GM12891 (cell line): ENCODE measurements at regions not wholly inside any gene's neighbourhood (a gene's known extent, or its start where the extent isn't known, plus 50 kb on each side); places are given as distances from the start of the nearest gene placed in this dataset.

Experiments used
- POLR2A ChIP-seq: IDR thresholded peaks from 2 replicates; pipeline ENCODE4 v1.6.1; 2011; ENCODE audit warnings: low read depth, low read length, control low read depth
- POLR2AphosphoS5 ChIP-seq: IDR thresholded peaks from 2 replicates; pipeline ENCODE4 v1.6.1; 2011; ENCODE audit warnings: low read depth, low read length, control low read depth
- SPI1 ChIP-seq: IDR thresholded peaks from 2 replicates; pipeline ENCODE4 v1.6.1; 2011; ENCODE audit warnings: low read depth, low read length, control low read depth
- TAF1 ChIP-seq: IDR thresholded peaks from 2 replicates; pipeline ENCODE4 v1.6.1; 2011; ENCODE audit warnings: low read depth, low read length, control low read depth

GRCh38 chr5:6872441-6873160, 159.4 kb downstream of the TENT4A start:
- TF ChIP-seq POLR2AphosphoS5 (no peak), POLR2A (no peak), TAF1 (no peak), SPI1 (no peak)
